Mesothelial cell of epicardium (in vitro differentiated cells): ENCODE measurements at regions not wholly inside any gene's neighbourhood (a gene's known extent, or its start where the extent isn't known, plus 50 kb on each side); places are given as distances from the start of the nearest gene placed in this dataset.

ENCODE experiments used
- DNase-seq, 2 experiments: peaks; one replicate each; pipeline ENCODE4 v3.0.0; 2021; ENCODE audit warnings: low spot score in 2 of 2; ENCODE audit not compliant: unreplicated experiment in 2 of 2
- H3K27ac Mint-ChIP-seq: 2 replicates; pipeline ENCODE4 v1.8.0; 2021; ENCODE audit warnings: mixed read lengths
- H3K27me3 Mint-ChIP-seq: 2 replicates; pipeline ENCODE4 v1.8.0; 2021; ENCODE audit warnings: low read depth, mixed read lengths
- H3K36me3 Mint-ChIP-seq: 2 replicates; pipeline ENCODE4 v1.8.0; 2021; ENCODE audit warnings: mixed read lengths
- H3K4me1 Mint-ChIP-seq: 2 replicates; pipeline ENCODE4 v1.8.0; 2021; ENCODE audit warnings: mixed read lengths
- H3K4me3 Mint-ChIP-seq: 2 replicates; pipeline ENCODE4 v1.8.0; 2021; ENCODE audit warnings: mild to moderate bottlenecking, moderate library complexity, mixed read lengths
- H3K9me3 Mint-ChIP-seq: 2 replicates; pipeline ENCODE4 v1.8.0; 2021; ENCODE audit warnings: mixed read lengths
- CTCF ChIP-seq: fragments of 200-600 bp; sonication (generic); IDR thresholded peaks from one replicate; pipeline ENCODE4 v1.5.0; 2021; ENCODE audit warnings: antibody characterized with exemption; ENCODE audit not compliant: unreplicated experiment

- Mint-ChIP-seq H3K36me3 (no peaks in the 10 kb centered on the region), H3K4me3 (no peak overlapping the region), H3K9me3 (peaks cover 24% of the 10 kb centered on the region), H3K4me1 (no peaks in the 10 kb centered on the region), H3K27me3 (peaks cover 89% of the 10 kb centered on the region), H3K27ac (no peak overlapping the region)
- DNase-seq: peak in 1 of 2 experiments; percentile 60
- TF ChIP-seq CTCF: peak; percentile 66
These were observed 66.7 kb downstream of the RPP21 start for GRCh38 chr6:30411515-30412207.

GRCh38 chr6:30418448-30418847 lies 70.9 kb upstream of the HLA-E start:
- Mint-ChIP-seq H3K27ac (no peak overlapping the region), H3K4me3 (no peak overlapping the region), H3K4me1 (no peaks in the 10 kb centered on the region), H3K27me3 (peaks cover 81% of the 10 kb centered on the region), H3K9me3 (no peaks in the 10 kb centered on the region), H3K36me3 (no peaks in the 10 kb centered on the region)
- no peak for DNase-seq
- no peak for TF ChIP-seq CTCF

GRCh38 chr6:30424549-30424948 lies 64.8 kb upstream of the HLA-E start:
- H3K4me3 Mint-ChIP-seq: no peak overlapping the region
- H3K36me3 Mint-ChIP-seq: no peaks in the 10 kb centered on the region
- no peak for TF ChIP-seq CTCF
- no peak overlapping the region for H3K27ac Mint-ChIP-seq
- no peak for DNase-seq
- H3K9me3 Mint-ChIP-seq: peaks cover 14% of the 10 kb centered on the region
- H3K4me1 Mint-ChIP-seq: no peaks in the 10 kb centered on the region
- peaks cover 72% of the 10 kb centered on the region for H3K27me3 Mint-ChIP-seq
